ENCODE measurements at regions not wholly inside any gene's neighbourhood (a gene's known extent, or its start where the extent isn't known, plus 50 kb on each side); places are given as distances from the start of the nearest gene placed in this dataset.

DNA sequence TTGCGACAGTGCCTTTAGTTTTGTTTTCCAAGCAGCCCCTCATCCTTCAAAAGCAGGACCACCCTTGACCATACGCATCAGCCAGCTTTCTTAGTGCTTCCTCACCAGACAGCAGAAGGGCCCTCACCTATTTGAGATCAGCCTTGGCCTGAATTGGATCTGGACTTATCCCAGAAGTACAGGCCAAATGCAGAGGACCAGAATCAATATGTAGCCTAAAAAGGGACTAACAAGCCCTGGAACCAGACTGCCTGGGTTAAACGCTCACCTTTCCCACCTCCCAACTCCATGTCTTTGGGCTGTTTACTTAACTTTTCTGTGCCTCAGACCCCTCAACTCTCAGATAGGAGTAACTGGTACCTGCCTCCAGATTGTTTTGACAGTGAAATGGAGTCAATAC lies 77.7 kb upstream of the ATP6AP2 start:
- ATAC-seq, result no peak

DNA sequence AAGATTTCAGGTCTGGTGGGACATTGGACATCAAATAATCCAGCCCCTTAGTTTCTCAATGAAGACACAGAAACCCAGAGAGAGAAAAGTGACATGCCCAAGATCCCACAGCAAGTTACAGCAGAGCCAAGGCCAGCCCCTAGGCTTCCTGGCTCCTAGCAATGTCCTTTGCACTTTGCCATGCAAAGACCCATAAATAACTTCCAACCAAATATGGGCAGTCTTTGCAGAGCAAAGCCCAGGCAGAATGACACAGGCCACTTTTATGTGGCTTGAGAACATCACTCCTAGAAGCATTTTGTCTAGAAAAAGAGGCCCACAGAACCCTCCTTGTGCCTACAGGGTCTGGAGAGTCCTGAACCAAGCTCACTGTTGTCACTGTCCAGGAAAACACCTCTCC lies 78.1 kb upstream of the ATP6AP2 start:
- DNase-seq (no peak), ATAC-seq (no peak)
- in situ Hi-C loops (cut with MboI; ENCODE audit: low sequenced_read_pairs in 4 of 4), result no loop called here
- no peak for TF ChIP-seq POLR2A (IDR thresholded peaks at IDR 0.05)
- TF ChIP-seq, protein P1, sequence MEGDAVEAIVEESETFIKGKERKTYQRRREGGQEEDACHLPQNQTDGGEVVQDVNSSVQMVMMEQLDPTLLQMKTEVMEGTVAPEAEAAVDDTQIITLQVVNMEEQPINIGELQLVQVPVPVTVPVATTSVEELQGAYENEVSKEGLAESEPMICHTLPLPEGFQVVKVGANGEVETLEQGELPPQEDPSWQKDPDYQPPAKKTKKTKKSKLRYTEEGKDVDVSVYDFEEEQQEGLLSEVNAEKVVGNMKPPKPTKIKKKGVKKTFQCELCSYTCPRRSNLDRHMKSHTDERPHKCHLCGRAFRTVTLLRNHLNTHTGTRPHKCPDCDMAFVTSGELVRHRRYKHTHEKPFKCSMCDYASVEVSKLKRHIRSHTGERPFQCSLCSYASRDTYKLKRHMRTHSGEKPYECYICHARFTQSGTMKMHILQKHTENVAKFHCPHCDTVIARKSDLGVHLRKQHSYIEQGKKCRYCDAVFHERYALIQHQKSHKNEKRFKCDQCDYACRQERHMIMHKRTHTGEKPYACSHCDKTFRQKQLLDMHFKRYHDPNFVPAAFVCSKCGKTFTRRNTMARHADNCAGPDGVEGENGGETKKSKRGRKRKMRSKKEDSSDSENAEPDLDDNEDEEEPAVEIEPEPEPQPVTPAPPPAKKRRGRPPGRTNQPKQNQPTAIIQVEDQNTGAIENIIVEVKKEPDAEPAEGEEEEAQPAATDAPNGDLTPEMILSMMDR (IDR thresholded peaks at IDR 0.05 in 4 of 5, conservative IDR thresholded peaks at IDR 0.05 in 1 of 5), result no peak
- Histone ChIP-seq H3K4me1 (no peaks in the 10 kb centered on the region), H3K9me3 (no peaks in the 10 kb centered on the region), H3K36me3 (no peaks in the 10 kb centered on the region), H3K27me3 (no peaks in the 10 kb centered on the region), H3K4me3 (no peak overlapping the region), H3K27ac (no peak overlapping the region)
- intact Hi-C loops (cut with DNase I; ENCODE audit: low total_unique reads), result no loop called here

More for the DNA sequence above, 77.7 kb upstream of the ATP6AP2 start:
- intact Hi-C loops (cut with DNase I; ENCODE audit: low total_unique reads), result no loop called here
- no peaks in the 10 kb centered on the region for H3K27me3 ChIP-seq
- TF ChIP-seq POLR2A (IDR thresholded peaks at IDR 0.05), result no peak
- TF ChIP-seq, protein P1 (IDR thresholded peaks at IDR 0.05 in 4 of 5, conservative IDR thresholded peaks at IDR 0.05 in 1 of 5), result no peak
- no peaks in the 10 kb centered on the region for H3K36me3 ChIP-seq
- no peaks in the 10 kb centered on the region for H3K9me3 ChIP-seq
- H3K27ac ChIP-seq, result no peak overlapping the region
- H3K4me3 ChIP-seq, result no peak overlapping the region
- DNase-seq, result no peak
- in situ Hi-C loops (cut with MboI; ENCODE audit: low sequenced_read_pairs in 4 of 4), result no loop called here
- H3K4me1 ChIP-seq, result no peaks in the 10 kb centered on the region

DNA sequence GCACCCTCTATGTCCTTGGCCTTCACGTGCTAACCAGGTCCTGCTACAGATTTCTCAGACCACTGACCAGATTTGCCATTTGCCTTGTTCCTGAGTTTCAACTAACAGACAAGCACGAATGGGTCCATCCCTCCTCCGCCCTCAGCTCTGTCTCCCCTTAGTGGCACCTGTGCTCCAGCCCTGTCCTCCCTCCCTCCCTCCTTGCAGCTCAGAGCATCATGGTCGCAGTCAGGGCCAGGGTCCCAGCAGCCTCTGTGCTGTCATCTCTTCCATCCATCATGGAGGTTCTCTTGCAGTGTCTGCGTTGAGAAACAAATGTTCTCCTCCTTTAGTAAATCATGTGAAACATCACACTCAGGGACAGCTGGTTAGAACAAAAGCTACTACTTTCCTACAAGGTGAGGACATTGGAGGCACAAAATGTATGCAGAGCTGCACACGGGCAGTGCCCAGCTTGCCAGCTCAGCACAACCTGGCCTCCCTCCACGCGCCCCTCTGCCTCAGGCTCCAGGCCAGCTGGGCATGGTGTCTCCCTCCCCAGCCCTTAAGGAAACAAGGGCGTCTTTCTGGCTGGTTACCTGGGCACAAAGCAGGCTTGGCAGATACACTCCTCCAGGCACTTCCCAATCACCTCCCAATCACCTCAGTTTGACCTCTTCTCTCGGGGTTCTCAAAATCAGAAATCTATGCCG lies 79.5 kb upstream of the ATP6AP2 start:
- H3K27me3 ChIP-seq, result no peaks in the 10 kb centered on the region
- in situ Hi-C loops (cut with MboI; ENCODE audit: low sequenced_read_pairs in 4 of 4) (no loop called here), intact Hi-C loops (cut with DNase I; ENCODE audit: low total_unique reads) (no loop called here)
- no peaks in the 10 kb centered on the region for H3K4me1 ChIP-seq
- TF ChIP-seq, protein P1 (IDR thresholded peaks at IDR 0.05 in 4 of 5, conservative IDR thresholded peaks at IDR 0.05 in 1 of 5), result no peak
- no peak for TF ChIP-seq POLR2A (IDR thresholded peaks at IDR 0.05)
- no peak overlapping the region for H3K27ac ChIP-seq
- no peaks in the 10 kb centered on the region for H3K36me3 ChIP-seq
- ATAC-seq, result no peak
- no peaks in the 10 kb centered on the region for H3K9me3 ChIP-seq
- no peak overlapping the region for H3K4me3 ChIP-seq
- no peak for DNase-seq

DNA sequence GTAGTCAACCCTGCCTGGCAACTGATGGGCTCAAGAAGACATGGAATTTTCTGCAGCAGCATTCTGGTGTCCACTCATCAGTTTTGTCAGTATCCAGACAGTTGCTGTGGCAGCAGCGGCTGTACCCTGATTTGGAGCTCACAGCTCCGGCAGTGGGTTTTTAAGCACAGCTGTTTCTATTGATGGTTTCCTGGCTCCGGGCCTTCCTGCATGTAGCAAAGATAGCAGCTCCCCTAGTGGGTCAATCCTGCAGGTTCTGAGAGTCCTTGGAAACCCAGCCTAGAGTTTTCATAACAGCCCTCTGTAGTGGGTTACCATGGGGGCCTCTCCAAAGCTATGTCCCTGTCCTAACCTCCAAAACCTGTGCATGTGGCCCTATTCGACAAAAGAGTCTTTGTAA lies 84.0 kb upstream of the ATP6AP2 start:
- in situ Hi-C loops (cut with MboI; ENCODE audit: low sequenced_read_pairs in 4 of 4) (no loop called here), intact Hi-C loops (cut with DNase I; ENCODE audit: low total_unique reads) (no loop called here)
- no peaks in the 10 kb centered on the region for H3K4me1 ChIP-seq
- TF ChIP-seq POLR2A (IDR thresholded peaks at IDR 0.05), result no peak
- TF ChIP-seq, protein P1 (IDR thresholded peaks at IDR 0.05 in 4 of 5, conservative IDR thresholded peaks at IDR 0.05 in 1 of 5), result no peak
- ATAC-seq, result no peak
- peaks cover 0 to 5% (median 0%) of the 10 kb centered on the region in 3 donors for H3K27me3 ChIP-seq
- no peaks in the 10 kb centered on the region for H3K36me3 ChIP-seq
- no peak for DNase-seq
- H3K27ac ChIP-seq, result no peak overlapping the region
- H3K4me3 ChIP-seq, result no peak overlapping the region
- H3K9me3 ChIP-seq, result no peaks in the 10 kb centered on the region

DNA sequence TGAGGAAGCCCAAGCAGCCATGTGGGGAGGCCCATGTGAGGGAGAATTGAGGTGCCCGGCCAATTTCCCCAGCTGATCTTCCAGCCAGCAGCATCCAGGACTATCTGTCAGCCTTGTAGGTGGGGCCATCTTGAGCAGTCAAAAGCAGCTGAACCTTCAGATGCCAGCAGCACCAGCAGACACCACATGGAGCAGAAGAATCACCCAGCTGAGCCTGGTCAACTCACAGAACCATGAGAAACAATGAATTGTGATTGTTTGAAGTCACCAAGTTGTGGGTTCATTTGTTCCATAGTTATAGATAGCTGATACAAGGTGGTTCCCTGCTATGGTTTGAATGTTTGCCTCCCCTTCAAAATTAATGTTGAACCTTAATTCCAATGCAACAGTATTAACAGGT lies 85.1 kb upstream of the ATP6AP2 start:
- intact Hi-C loops (cut with DNase I; ENCODE audit: low total_unique reads) (no loop called here), in situ Hi-C loops (cut with MboI; ENCODE audit: low sequenced_read_pairs in 4 of 4) (no loop called here)
- Histone ChIP-seq H3K27me3 (peaks cover 0 to 5% (median 0%) of the 10 kb centered on the region in 3 donors), H3K27ac (no peak overlapping the region), H3K9me3 (no peaks in the 10 kb centered on the region), H3K4me3 (no peak overlapping the region), H3K36me3 (no peaks in the 10 kb centered on the region), H3K4me1 (no peaks in the 10 kb centered on the region)
- TF ChIP-seq, protein P1 (IDR thresholded peaks at IDR 0.05 in 4 of 5, conservative IDR thresholded peaks at IDR 0.05 in 1 of 5), result no peak
- TF ChIP-seq POLR2A (IDR thresholded peaks at IDR 0.05), result no peak
- DNase-seq, result no peak
- ATAC-seq, result no peak
